GM23338 (cell line): ENCODE measurements at regions not wholly inside any gene's neighbourhood (a gene's known extent, or its start where the extent isn't known, plus 50 kb on each side); places are given as distances from the start of the nearest gene placed in this dataset.

ENCODE experiments used
- ATAC-seq: fragments of 200-7000 bp; cut with Tn5 transposase; 3 replicates; pipeline ENCODE4 v1.9.1; 2020
- DNase-seq: peaks from one replicate; pipeline ENCODE4 v3.0.0-alpha.2; 2015; ENCODE audit warnings: low spot score
- H2AFZ ChIP-seq: fragments of 200-600 bp; sonication (generic); 2 replicates; pipeline ENCODE4 v1.8.0; 2016; ENCODE audit warnings: antibody characterized with exemption, mild to moderate bottlenecking, moderate library complexity
- H3F3A ChIP-seq: fragments of 200-600 bp; sonication (generic); replicated peaks from 2 replicates; pipeline ENCODE4 v1.8.0; 2017; ENCODE audit warnings: antibody characterized with exemption, mixed run types, low read depth
- H3K27ac ChIP-seq: fragments of 200-600 bp; sonication (generic); 2 replicates; pipeline ENCODE4 v1.6.1; 2016; ENCODE audit warnings: low read depth
- H3K27me3 ChIP-seq: fragments of 200-600 bp; sonication (generic); 2 replicates; pipeline ENCODE4 v1.8.0; 2016; ENCODE audit warnings: mild to moderate bottlenecking, mixed run types, moderate library complexity; ENCODE audit not compliant: insufficient read depth
- H3K36me3 ChIP-seq: fragments of 200-600 bp; sonication (generic); 2 replicates; pipeline ENCODE4 v1.8.0; 2016; ENCODE audit warnings: mild to moderate bottlenecking; ENCODE audit not compliant: insufficient read depth
- H3K4me1 ChIP-seq: fragments of 200-600 bp; sonication (generic); 2 replicates; pipeline ENCODE4 v1.8.0; 2016; ENCODE audit warnings: mild to moderate bottlenecking, moderate library complexity; ENCODE audit not compliant: insufficient read depth
- H3K4me2 ChIP-seq: fragments of 200-600 bp; sonication (generic); 2 replicates; pipeline ENCODE4 v1.7.1; 2017; ENCODE audit warnings: mixed run types
- H3K4me3 ChIP-seq: fragments of 200-600 bp; sonication (generic); 2 replicates; pipeline ENCODE4 v1.6.1; 2016; ENCODE audit warnings: mixed run types
- H3K79me2 ChIP-seq: fragments of 200-600 bp; sonication (generic); replicated peaks from 2 replicates; pipeline ENCODE4 v1.8.0; 2017; ENCODE audit warnings: mild to moderate bottlenecking; ENCODE audit not compliant: insufficient read depth
- H3K9me2 ChIP-seq: fragments of 200-600 bp; sonication (generic); 2 replicates; pipeline ENCODE4 v1.8.0; 2017; ENCODE audit not compliant: insufficient read depth
- H4K20me1 ChIP-seq: fragments of 200-600 bp; sonication (generic); replicated peaks from 2 replicates; pipeline ENCODE4 v1.8.0; 2017; ENCODE audit warnings: mild to moderate bottlenecking; ENCODE audit not compliant: insufficient read depth
- H3K27ac Mint-ChIP-seq: 2 replicates; pipeline ENCODE4 v1.8.0; 2020; ENCODE audit warnings: inconsistent platforms, mild to moderate bottlenecking, moderate library complexity, mixed read lengths
- H3K27me3 Mint-ChIP-seq: 3 replicates; pipeline ENCODE4 v1.8.0; 2022; ENCODE audit warnings: low read depth, mild to moderate bottlenecking, moderate library complexity, mixed read lengths, inconsistent platforms; ENCODE audit not compliant: insufficient read depth, poor library complexity
- H3K36me3 Mint-ChIP-seq: 3 replicates; pipeline ENCODE4 v1.8.0; 2021; ENCODE audit warnings: low read depth, mild to moderate bottlenecking, inconsistent platforms, moderate library complexity, mixed read lengths
- H3K4me1 Mint-ChIP-seq: 3 replicates; pipeline ENCODE4 v1.8.0; 2020; ENCODE audit warnings: mild to moderate bottlenecking, inconsistent platforms, mixed read lengths
- H3K4me3 Mint-ChIP-seq: 3 replicates; pipeline ENCODE4 v1.8.0; 2021; ENCODE audit warnings: moderate library complexity, mild to moderate bottlenecking, inconsistent platforms, mixed read lengths
- H3K9me3 Mint-ChIP-seq: 3 replicates; pipeline ENCODE4 v1.8.0; 2020; ENCODE audit warnings: moderate library complexity, mild to moderate bottlenecking, inconsistent platforms, mixed read lengths
- CREB1 ChIP-seq: fragments of 250-450 bp; sonication (Bioruptor Pico); IDR thresholded peaks from 2 replicates; pipeline ENCODE4 v1.5.0; 2020; ENCODE audit warnings: low read depth, mild to moderate bottlenecking, moderate library complexity
- EZH2 ChIP-seq: fragments of 200-600 bp; sonication (generic); IDR thresholded peaks from one replicate; pipeline ENCODE4 v1.8.0; 2017; ENCODE audit warnings: antibody characterized with exemption, mild to moderate bottlenecking, low read depth; ENCODE audit not compliant: unreplicated experiment
- EZH2phosphoT487 ChIP-seq: fragments of 200-600 bp; sonication (generic); IDR thresholded peaks from one replicate; pipeline ENCODE4 v1.8.1; 2018; ENCODE audit warnings: antibody characterized with exemption; ENCODE audit not compliant: unreplicated experiment
- JUNB ChIP-seq: IDR thresholded peaks from one replicate; pipeline ENCODE4 v1.6.1; 2016; ENCODE audit warnings: antibody characterized with exemption; ENCODE audit not compliant: unreplicated experiment
- NANOG ChIP-seq: IDR thresholded peaks from 2 replicates; pipeline ENCODE4 v1.6.1; 2016; ENCODE audit warnings: antibody characterized with exemption, borderline replicate concordance
- POLR2AphosphoS5 ChIP-seq: IDR thresholded peaks from 2 replicates; pipeline ENCODE4 v1.6.1; 2016; ENCODE audit warnings: antibody characterized with exemption, low read depth
- STAT1 ChIP-seq: IDR thresholded peaks from one replicate; pipeline ENCODE4 v1.6.1; 2016; ENCODE audit warnings: antibody characterized with exemption; ENCODE audit not compliant: unreplicated experiment
- ZNF114 ChIP-seq: fragments of 250-450 bp; sonication (Bioruptor Pico); IDR thresholded peaks from 2 replicates; pipeline ENCODE4 v1.5.0; 2020; ENCODE audit warnings: mild to moderate bottlenecking, moderate library complexity
- ZNF331 ChIP-seq: fragments of 250-450 bp; sonication (Bioruptor Pico); IDR thresholded peaks from 2 replicates; pipeline ENCODE4 v1.5.0; 2020; ENCODE audit warnings: low read depth, mild to moderate bottlenecking, moderate library complexity
- TF ChIP-seq, protein P1 (sequence below): IDR thresholded peaks from one replicate; pipeline ENCODE4 v1.6.1; 2018; ENCODE audit warnings: antibody characterized with exemption; ENCODE audit not compliant: unreplicated experiment
- TF ChIP-seq, protein P2 (sequence below), 2 experiments: fragments of 200-600 bp in 1 of 2; sonication (generic) in 1 of 2; conservative IDR thresholded peaks; 2 replicates each; pipeline versions ENCODE4 v1.5.1 to v1.6.1; 2016 to 2017; ENCODE audit warnings: antibody characterized with exemption in 2 of 2, low read depth in 2 of 2, mild to moderate bottlenecking in 2 of 2, moderate library complexity in 1 of 2
- TF ChIP-seq, protein P3 (sequence below): IDR thresholded peaks from 2 replicates; pipeline ENCODE4 v1.6.1; 2016; ENCODE audit warnings: antibody characterized with exemption
- TF ChIP-seq, protein P4 (sequence below): fragments of 250-450 bp; sonication (Bioruptor Pico); IDR thresholded peaks from 2 replicates; pipeline ENCODE4 v1.5.0; 2020; ENCODE audit warnings: mild to moderate bottlenecking, moderate library complexity

DNA sequence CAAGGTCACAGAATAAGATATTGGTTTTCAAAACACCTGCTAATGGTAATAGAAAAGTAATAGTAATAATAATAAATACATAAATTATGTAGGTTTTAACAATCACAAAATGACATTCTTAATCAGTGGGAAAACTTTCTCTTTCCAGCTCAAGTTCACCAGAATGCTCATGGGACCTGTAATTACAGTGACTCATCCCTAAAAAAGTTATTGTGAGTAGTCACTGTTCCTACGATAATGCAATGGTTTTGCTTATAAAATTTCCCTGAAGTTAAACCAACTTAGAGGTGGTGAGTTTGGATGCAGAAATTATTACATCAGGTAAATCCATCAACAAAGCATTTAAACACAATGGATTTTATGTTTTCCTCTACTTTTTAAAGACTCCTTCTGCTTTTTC is 502.3 kb downstream of the PID1 start:
- H4K20me1 ChIP-seq = no peaks in the 10 kb centered on the region
- no peaks in the 10 kb centered on the region for H3K4me1 Mint-ChIP-seq
- no peak overlapping the region for H3K4me3 ChIP-seq
- no peak overlapping the region for H3K4me3 Mint-ChIP-seq
- no peaks in the 10 kb centered on the region for H3K4me1 ChIP-seq
- DNase-seq (no peak), ATAC-seq (no peak)
- peaks cover 3% of the 10 kb centered on the region; the same call in 1 of the 2 replicates for H3K9me2 ChIP-seq
- no peaks in the 10 kb centered on the region for H3F3A ChIP-seq
- H3K27me3 ChIP-seq = no peaks in the 10 kb centered on the region
- TF ChIP-seq, protein P1, sequence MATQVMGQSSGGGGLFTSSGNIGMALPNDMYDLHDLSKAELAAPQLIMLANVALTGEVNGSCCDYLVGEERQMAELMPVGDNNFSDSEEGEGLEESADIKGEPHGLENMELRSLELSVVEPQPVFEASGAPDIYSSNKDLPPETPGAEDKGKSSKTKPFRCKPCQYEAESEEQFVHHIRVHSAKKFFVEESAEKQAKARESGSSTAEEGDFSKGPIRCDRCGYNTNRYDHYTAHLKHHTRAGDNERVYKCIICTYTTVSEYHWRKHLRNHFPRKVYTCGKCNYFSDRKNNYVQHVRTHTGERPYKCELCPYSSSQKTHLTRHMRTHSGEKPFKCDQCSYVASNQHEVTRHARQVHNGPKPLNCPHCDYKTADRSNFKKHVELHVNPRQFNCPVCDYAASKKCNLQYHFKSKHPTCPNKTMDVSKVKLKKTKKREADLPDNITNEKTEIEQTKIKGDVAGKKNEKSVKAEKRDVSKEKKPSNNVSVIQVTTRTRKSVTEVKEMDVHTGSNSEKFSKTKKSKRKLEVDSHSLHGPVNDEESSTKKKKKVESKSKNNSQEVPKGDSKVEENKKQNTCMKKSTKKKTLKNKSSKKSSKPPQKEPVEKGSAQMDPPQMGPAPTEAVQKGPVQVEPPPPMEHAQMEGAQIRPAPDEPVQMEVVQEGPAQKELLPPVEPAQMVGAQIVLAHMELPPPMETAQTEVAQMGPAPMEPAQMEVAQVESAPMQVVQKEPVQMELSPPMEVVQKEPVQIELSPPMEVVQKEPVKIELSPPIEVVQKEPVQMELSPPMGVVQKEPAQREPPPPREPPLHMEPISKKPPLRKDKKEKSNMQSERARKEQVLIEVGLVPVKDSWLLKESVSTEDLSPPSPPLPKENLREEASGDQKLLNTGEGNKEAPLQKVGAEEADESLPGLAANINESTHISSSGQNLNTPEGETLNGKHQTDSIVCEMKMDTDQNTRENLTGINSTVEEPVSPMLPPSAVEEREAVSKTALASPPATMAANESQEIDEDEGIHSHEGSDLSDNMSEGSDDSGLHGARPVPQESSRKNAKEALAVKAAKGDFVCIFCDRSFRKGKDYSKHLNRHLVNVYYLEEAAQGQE = no peak
- TF ChIP-seq ZNF114 = no peak
- no peak for TF ChIP-seq ZNF331 (CRISPR knock-in tag)
- no peak for TF ChIP-seq NANOG
- no peak for TF ChIP-seq STAT1
- no peak for TF ChIP-seq EZH2
- TF ChIP-seq, protein P2, sequence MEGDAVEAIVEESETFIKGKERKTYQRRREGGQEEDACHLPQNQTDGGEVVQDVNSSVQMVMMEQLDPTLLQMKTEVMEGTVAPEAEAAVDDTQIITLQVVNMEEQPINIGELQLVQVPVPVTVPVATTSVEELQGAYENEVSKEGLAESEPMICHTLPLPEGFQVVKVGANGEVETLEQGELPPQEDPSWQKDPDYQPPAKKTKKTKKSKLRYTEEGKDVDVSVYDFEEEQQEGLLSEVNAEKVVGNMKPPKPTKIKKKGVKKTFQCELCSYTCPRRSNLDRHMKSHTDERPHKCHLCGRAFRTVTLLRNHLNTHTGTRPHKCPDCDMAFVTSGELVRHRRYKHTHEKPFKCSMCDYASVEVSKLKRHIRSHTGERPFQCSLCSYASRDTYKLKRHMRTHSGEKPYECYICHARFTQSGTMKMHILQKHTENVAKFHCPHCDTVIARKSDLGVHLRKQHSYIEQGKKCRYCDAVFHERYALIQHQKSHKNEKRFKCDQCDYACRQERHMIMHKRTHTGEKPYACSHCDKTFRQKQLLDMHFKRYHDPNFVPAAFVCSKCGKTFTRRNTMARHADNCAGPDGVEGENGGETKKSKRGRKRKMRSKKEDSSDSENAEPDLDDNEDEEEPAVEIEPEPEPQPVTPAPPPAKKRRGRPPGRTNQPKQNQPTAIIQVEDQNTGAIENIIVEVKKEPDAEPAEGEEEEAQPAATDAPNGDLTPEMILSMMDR (conservative IDR thresholded peaks at IDR 0.05; ENCODE audit: low read depth in 2 of 2) = no peak
- TF ChIP-seq EZH2phosphoT487 = no peak
- TF ChIP-seq, protein P3, sequence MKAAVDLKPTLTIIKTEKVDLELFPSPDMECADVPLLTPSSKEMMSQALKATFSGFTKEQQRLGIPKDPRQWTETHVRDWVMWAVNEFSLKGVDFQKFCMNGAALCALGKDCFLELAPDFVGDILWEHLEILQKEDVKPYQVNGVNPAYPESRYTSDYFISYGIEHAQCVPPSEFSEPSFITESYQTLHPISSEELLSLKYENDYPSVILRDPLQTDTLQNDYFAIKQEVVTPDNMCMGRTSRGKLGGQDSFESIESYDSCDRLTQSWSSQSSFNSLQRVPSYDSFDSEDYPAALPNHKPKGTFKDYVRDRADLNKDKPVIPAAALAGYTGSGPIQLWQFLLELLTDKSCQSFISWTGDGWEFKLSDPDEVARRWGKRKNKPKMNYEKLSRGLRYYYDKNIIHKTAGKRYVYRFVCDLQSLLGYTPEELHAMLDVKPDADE = no peak
- TF ChIP-seq, protein P4, sequence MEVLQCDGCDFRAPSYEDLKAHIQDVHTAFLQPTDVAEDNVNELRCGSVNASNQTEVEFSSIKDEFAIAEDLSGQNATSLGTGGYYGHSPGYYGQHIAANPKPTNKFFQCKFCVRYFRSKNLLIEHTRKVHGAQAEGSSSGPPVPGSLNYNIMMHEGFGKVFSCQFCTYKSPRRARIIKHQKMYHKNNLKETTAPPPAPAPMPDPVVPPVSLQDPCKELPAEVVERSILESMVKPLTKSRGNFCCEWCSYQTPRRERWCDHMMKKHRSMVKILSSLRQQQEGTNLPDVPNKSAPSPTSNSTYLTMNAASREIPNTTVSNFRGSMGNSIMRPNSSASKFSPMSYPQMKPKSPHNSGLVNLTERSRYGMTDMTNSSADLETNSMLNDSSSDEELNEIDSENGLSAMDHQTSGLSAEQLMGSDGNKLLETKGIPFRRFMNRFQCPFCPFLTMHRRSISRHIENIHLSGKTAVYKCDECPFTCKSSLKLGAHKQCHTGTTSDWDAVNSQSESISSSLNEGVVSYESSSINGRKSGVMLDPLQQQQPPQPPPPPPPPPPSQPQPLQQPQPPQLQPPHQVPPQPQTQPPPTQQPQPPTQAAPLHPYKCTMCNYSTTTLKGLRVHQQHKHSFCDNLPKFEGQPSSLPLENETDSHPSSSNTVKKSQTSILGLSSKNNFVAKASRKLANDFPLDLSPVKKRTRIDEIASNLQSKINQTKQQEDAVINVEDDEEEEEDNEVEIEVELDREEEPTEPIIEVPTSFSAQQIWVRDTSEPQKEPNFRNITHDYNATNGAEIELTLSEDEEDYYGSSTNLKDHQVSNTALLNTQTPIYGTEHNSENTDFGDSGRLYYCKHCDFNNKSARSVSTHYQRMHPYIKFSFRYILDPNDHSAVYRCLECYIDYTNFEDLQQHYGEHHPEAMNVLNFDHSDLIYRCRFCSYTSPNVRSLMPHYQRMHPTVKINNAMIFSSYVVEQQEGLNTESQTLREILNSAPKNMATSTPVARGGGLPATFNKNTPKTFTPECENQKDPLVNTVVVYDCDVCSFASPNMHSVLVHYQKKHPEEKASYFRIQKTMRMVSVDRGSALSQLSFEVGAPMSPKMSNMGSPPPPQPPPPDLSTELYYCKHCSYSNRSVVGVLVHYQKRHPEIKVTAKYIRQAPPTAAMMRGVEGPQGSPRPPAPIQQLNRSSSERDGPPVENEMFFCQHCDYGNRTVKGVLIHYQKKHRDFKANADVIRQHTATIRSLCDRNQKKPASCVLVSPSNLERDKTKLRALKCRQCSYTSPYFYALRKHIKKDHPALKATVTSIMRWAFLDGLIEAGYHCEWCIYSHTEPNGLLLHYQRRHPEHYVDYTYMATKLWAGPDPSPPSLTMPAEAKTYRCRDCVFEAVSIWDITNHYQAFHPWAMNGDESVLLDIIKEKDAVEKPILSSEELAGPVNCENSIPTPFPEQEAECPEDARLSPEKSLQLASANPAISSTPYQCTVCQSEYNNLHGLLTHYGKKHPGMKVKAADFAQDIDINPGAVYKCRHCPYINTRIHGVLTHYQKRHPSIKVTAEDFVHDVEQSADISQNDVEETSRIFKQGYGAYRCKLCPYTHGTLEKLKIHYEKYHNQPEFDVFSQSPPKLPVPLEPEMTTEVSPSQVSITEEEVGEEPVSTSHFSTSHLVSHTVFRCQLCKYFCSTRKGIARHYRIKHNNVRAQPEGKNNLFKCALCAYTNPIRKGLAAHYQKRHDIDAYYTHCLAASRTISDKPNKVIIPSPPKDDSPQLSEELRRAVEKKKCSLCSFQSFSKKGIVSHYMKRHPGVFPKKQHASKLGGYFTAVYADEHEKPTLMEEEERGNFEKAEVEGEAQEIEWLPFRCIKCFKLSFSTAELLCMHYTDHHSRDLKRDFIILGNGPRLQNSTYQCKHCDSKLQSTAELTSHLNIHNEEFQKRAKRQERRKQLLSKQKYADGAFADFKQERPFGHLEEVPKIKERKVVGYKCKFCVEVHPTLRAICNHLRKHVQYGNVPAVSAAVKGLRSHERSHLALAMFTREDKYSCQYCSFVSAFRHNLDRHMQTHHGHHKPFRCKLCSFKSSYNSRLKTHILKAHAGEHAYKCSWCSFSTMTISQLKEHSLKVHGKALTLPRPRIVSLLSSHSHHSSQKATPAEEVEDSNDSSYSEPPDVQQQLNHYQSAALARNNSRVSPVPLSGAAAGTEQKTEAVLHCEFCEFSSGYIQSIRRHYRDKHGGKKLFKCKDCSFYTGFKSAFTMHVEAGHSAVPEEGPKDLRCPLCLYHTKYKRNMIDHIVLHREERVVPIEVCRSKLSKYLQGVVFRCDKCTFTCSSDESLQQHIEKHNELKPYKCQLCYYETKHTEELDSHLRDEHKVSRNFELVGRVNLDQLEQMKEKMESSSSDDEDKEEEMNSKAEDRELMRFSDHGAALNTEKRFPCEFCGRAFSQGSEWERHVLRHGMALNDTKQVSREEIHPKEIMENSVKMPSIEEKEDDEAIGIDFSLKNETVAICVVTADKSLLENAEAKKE (CRISPR knock-in tag) = no peak
- TF ChIP-seq JUNB = no peak
- no peak for TF ChIP-seq CREB1
- TF ChIP-seq POLR2AphosphoS5 = no peak
- no peak overlapping the region for H2AFZ ChIP-seq
- no peaks in the 10 kb centered on the region for H3K36me3 ChIP-seq
- H3K4me2 ChIP-seq = no peak overlapping the region
- H3K79me2 ChIP-seq = no peaks in the 10 kb centered on the region
- no peaks in the 10 kb centered on the region for H3K36me3 Mint-ChIP-seq
- no peak overlapping the region for H3K27ac Mint-ChIP-seq
- no peaks in the 10 kb centered on the region; the same call in 2 of the 3 replicates for H3K9me3 Mint-ChIP-seq
- peaks cover 4% of the 10 kb centered on the region for H3K27me3 Mint-ChIP-seq
- H3K27ac ChIP-seq = no peak overlapping the region
